ENCODE measurements at regions not wholly inside any gene's neighbourhood (a gene's known extent, or its start where the extent isn't known, plus 50 kb on each side); places are given as distances from the start of the nearest gene placed in this dataset.

DNA sequence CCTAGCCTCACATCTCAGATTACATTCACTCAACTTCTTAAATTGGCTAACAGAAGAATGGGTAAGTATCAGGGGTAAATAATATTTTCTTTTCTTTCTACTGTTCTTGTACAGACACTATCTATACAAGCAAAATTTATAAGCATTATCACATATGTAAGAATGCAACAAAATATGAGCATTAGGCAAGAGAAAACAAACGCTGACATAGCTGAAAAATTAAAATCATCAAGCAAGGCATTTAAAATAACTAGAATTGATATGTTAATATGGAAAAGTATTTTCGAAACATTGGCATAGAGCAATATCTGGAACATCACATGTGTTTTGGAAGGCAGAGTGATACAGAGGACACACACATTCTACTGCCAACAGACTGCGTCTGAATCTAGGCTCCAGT lies 1175.3 kb upstream of the LRRN3 start:
- H3K4me3 ChIP-seq = no peak overlapping the region
- no peak for ATAC-seq
- TF ChIP-seq, protein P1, sequence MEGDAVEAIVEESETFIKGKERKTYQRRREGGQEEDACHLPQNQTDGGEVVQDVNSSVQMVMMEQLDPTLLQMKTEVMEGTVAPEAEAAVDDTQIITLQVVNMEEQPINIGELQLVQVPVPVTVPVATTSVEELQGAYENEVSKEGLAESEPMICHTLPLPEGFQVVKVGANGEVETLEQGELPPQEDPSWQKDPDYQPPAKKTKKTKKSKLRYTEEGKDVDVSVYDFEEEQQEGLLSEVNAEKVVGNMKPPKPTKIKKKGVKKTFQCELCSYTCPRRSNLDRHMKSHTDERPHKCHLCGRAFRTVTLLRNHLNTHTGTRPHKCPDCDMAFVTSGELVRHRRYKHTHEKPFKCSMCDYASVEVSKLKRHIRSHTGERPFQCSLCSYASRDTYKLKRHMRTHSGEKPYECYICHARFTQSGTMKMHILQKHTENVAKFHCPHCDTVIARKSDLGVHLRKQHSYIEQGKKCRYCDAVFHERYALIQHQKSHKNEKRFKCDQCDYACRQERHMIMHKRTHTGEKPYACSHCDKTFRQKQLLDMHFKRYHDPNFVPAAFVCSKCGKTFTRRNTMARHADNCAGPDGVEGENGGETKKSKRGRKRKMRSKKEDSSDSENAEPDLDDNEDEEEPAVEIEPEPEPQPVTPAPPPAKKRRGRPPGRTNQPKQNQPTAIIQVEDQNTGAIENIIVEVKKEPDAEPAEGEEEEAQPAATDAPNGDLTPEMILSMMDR (IDR thresholded peaks at IDR 0.05) = no peak
- WGBS, 2 donors = 85 to 86% methylated on average over 3 of the region's 3 CpGs
- no peak for FAIRE-seq
- H3K27me3 ChIP-seq = no peaks in the 10 kb centered on the region
- no peak overlapping the region for H3K27ac ChIP-seq
- no peak for DNase-seq
- H3K4me1 ChIP-seq = no peaks in the 10 kb centered on the region
- intact Hi-C loops (cut with DNase I) = no loop called here
- no peaks in the 10 kb centered on the region for H3K9me3 ChIP-seq
- no peaks in the 10 kb centered on the region for H3K36me3 ChIP-seq

DNA sequence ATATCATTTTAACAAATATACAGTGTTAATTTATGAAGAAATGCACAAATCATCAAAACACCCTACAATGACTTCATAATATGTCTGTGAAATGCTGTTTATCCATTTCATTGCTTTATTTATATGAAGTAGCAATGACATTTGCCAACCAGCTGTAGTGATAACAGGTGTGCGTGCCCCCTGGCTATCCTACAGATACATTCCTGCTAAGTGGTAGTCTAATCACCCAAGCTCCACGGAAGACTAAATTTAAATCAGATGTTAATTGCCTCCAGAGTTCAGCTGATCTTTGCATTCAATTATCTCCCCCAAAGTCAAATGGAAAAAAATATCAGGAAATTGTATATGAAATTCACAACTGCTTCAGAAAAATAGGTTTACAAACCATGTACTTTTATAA lies 1164.2 kb upstream of the LRRN3 start:
- FAIRE-seq = no peak
- Histone ChIP-seq H3K27me3 (no peaks in the 10 kb centered on the region), H3K4me1 (no peaks in the 10 kb centered on the region), H3K4me3 (no peak overlapping the region), H3K9me3 (no peaks in the 10 kb centered on the region), H3K36me3 (no peaks in the 10 kb centered on the region), H3K27ac (no peak overlapping the region)
- TF ChIP-seq, protein P1 (IDR thresholded peaks at IDR 0.05) = no peak
- DNase-seq = no peak
- intact Hi-C loops (cut with DNase I) = no loop called here
- WGBS, 2 donors = 49 to 63% methylated on average over 2 of the region's 2 CpGs
- ATAC-seq = no peak

DNA sequence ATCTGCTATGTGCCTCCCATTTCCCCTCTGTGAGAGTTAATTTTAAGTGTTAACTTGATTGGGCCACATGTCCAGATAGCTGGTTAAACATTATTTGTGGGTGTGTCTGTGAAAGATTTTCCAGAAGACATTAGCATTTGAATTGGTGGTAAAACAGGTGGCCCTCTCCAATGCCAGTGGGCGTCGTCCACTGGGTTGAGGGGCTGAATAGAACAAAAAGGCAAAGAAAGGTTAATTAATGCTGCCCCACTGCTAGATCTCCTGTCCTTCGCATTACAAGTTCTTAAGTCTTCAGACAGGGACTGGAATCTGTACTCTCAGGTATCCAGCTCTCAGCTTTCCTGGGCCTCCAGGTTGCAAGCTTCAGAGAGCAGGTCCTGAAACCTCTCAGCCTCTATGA lies 1160.9 kb upstream of the LRRN3 start:
- no peak for DNase-seq
- H3K36me3 ChIP-seq = no peaks in the 10 kb centered on the region
- H3K27me3 ChIP-seq = no peaks in the 10 kb centered on the region
- ATAC-seq = no peak
- TF ChIP-seq, protein P1 (IDR thresholded peaks at IDR 0.05) = no peak
- H3K9me3 ChIP-seq = no peaks in the 10 kb centered on the region
- H3K27ac ChIP-seq = no peak overlapping the region
- intact Hi-C loops (cut with DNase I) = no loop called here
- FAIRE-seq = no peak
- H3K4me1 ChIP-seq = no peaks in the 10 kb centered on the region
- no peak overlapping the region for H3K4me3 ChIP-seq
- WGBS, 2 donors = 80 to 88% methylated on average over 3 of the region's 3 CpGs

DNA sequence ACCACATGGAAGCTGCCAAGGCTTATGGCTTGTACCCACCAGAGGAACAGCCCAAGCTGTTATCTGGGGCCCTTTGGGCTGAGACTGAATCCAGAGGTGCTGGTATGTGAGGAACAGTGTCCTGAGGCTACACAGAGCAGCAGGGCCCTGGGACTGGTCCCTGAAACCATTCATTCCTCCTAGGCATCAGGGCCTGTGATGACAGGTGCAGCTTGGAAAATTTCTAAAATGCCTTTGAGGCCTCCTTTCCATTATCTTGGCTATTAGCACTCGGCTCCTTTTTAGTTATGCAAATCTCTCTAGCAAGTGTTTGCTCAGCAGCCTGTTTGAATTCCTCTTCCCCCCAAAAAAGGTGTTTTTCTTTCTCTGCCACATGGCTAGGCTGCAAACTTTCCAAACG lies 1151.7 kb upstream of the LRRN3 start:
- no peaks in the 10 kb centered on the region for H3K36me3 ChIP-seq
- no peak overlapping the region for H3K4me3 ChIP-seq
- no peaks in the 10 kb centered on the region for H3K4me1 ChIP-seq
- 49% methylated on average over 2 of the region's 2 CpGs for WGBS, 2 donors
- FAIRE-seq = no peak
- H3K9me3 ChIP-seq = no peaks in the 10 kb centered on the region
- no peaks in the 10 kb centered on the region for H3K27me3 ChIP-seq
- H3K27ac ChIP-seq = no peak overlapping the region
- TF ChIP-seq, protein P1 (IDR thresholded peaks at IDR 0.05) = no peak
- no peak for ATAC-seq
- no peak for DNase-seq
- intact Hi-C loops (cut with DNase I) = no loop called here

DNA sequence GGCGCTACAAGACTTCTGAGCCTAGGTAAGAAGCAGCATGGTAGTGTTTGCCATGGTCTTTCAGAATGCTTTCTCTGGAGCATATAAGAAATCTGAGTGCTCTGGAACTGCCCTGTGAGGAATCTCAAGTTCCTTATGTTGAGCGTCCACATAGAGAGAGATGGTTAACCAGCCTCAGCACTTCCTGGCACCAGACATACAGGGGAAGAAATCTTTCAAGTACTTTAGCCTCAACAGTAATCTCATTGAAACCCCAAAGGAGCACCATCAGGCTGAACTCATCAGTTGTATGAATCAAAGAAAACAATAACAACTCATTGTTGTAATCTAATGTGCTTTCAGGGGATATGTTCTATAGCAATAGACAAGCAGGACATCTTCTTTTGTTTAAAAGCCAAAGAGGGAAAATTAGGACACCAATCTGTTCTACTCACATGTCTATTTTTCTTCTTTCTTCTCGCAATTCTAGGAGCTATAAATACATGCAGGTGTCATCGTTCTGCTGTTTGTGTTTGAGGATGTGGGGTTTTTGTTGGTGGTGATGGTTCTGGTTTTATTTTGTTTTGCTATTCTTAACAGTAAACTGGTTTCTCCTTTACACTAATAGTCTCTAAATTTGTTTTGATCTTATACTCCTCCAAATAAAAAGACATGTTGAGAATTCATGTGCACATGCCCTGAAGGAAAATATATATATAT lies 1145.0 kb upstream of the LRRN3 start:
- Histone ChIP-seq H3K27me3 (no peaks in the 10 kb centered on the region), H3K4me3 (no peak overlapping the region), H3K4me1 (no peaks in the 10 kb centered on the region), H3K9me3 (no peaks in the 10 kb centered on the region), H3K27ac (no peak overlapping the region), H3K36me3 (no peaks in the 10 kb centered on the region)
- ATAC-seq = no peak
- intact Hi-C loops (cut with DNase I) = no loop called here
- 77 to 79% methylated on average over 4 of the region's 4 CpGs for WGBS, 2 donors
- no peak for DNase-seq
- FAIRE-seq = no peak
- TF ChIP-seq, protein P1 (IDR thresholded peaks at IDR 0.05) = no peak

Measured in pancreas (tissue), 10 donors.